ENCODE measurements at regions not wholly inside any gene's neighbourhood (a gene's known extent, or its start where the extent isn't known, plus 50 kb on each side); places are given as distances from the start of the nearest gene placed in this dataset.

GRCh38 chr1:239840790-239841189 lies 250.9 kb upstream of the FMN2 start:
- DNase-seq, result no peak

DNA sequence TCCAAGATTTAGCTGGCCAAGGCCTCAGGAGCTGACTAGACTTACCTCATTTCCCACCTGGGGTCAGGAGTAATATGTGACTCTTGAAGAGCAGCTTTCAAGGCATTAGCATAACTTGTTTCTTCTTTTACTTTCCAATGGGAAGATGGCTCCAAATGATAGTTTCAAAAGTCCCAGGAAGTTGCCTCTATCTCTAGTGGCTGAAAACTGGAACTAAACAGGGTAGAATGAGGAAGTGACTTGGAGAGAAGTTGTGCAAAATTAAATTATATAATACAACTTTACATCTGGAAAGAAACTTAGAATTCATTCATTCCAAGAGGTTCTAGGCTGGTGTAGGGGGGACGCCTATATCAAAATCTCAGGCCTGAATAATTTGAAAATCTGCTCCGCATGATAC lies 250.1 kb upstream of the FMN2 start:
- no peak for DNase-seq

DNA sequence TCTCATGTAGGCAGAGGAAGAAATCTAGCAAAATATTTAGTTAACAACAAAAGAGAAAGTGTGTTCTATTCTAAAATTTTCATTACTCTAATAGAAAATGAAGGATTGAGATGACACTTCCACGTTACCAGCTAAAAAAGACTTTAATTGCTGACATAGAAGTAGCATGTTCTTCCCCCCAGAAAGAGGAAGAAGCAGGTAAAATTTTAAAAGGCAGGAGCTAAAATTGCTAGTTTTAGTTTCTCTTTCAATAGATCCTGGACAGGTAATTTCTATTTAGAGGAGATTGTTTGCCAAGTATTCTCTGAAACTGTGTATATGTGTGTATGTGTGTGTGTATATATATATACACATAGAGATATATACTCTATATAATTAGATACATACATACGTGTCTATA lies 248.1 kb upstream of the FMN2 start:
- DNase-seq, result no peak

- no peak for DNase-seq
These were observed 246.8 kb upstream of the FMN2 start for GRCh38 chr1:239844833-239845232.

DNA sequence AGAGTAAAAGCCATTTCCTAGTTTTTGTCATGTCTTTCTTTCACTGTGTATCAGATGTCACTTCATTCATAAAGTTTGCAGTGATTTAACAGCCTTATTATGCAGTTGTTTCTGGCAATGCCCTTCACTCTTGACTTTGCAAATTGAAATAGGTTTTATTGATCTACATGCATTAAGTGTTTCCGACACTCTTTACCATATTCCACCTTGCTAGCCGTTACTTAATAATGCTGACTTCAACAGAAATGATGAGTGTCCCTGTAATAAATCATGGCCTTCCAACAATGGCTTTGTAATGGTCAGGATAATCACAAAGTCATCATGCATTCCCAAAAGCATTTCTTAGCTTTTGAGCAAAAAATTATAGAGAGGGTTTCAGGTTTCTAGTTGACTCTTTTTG lies 236.8 kb upstream of the FMN2 start:
- DNase-seq, result no peak

GRCh38 chr1:239856067-239856466 lies 235.6 kb upstream of the FMN2 start:
- no peak for DNase-seq

- DNase-seq, result no peak
These were observed 234.8 kb upstream of the FMN2 start for GRCh38 chr1:239856924-239857323.

GRCh38 chr1:239858057-239858456 lies 233.6 kb upstream of the FMN2 start:
- DNase-seq, result no peak

DNA sequence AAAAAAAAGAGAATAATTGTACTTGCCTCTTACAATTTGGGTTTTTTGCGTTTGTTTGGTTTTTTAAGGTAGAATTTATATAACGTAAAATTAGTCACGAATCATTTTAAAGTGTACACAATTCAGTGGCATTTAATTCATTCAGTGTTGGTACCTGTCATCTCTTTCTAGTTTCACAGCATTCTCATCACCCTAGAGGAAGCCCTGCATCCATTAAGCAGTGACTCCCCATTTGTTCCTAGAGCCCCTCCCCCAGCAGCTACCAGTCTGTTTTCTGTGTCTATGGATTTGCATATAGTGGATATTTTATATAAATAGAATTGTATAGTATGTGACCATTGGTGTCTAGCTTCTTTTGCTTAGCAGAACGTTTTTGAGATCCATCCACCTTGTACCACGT lies 233.2 kb upstream of the FMN2 start:
- no peak for DNase-seq

- DNase-seq, result no peak
These were observed 229.7 kb upstream of the FMN2 start for GRCh38 chr1:239861985-239862384.

DNA sequence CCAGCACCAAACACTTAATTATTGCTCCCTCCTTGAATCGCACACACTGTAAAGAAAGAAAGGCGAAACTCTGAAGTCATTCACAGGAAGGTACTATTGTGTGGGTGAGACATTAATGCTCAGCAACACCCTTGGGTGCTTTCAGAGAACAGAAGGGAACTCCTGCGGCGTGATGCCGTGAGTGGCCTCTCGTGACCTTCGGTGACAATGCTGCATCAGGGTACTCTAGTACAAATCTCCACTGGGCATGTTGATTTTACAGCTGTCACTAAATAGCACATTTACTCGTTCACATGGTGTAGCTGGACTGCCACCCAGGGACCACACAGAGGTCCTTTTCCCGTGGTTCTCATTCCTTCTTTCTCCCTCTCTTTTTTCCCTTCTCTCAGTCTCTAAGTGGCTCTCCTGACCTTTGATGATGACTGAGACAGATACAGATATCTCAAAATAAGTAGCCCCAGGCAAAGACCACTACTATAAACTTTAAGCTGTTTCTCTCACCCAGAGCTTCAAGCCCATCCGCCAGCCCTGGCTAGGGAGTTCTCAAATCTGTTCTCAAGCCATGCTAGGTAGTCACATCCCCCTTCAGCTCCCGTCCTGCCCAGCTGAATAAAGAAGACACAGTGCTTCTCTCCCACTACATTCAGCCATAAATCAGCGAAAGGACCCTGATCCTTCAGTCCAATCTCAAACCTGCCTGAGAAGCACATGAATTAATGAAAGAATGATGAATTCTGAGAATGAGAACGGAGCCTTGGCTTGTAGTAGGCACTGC lies 223.4 kb upstream of the FMN2 start:
- DNase-seq, result no peak

- no peak for DNase-seq
These were observed 221.5 kb upstream of the FMN2 start for GRCh38 chr1:239870194-239870593.

DNA sequence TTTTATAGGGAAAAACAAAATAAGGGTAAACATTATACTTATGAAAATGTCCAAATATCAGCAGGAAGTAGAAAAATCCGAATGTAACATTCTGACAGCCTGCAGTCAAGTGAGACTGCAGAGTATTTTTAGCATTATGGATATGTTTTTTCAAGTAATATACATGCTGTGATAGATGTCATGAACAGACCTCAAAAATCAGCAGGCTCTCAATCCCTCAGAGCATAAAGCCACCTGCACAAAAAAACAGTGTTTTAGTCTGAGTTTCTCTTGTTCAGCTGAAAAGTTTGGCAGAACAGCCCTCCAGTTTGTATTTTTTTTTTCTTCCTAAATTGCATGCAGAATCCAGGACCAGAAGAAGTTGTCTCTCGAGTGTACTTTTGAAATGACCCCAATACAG lies 219.1 kb upstream of the FMN2 start:
- DNase-seq, result no peak

GRCh38 chr1:239874831-239875230 lies 216.9 kb upstream of the FMN2 start:
- DNase-seq, result no peak

DNA sequence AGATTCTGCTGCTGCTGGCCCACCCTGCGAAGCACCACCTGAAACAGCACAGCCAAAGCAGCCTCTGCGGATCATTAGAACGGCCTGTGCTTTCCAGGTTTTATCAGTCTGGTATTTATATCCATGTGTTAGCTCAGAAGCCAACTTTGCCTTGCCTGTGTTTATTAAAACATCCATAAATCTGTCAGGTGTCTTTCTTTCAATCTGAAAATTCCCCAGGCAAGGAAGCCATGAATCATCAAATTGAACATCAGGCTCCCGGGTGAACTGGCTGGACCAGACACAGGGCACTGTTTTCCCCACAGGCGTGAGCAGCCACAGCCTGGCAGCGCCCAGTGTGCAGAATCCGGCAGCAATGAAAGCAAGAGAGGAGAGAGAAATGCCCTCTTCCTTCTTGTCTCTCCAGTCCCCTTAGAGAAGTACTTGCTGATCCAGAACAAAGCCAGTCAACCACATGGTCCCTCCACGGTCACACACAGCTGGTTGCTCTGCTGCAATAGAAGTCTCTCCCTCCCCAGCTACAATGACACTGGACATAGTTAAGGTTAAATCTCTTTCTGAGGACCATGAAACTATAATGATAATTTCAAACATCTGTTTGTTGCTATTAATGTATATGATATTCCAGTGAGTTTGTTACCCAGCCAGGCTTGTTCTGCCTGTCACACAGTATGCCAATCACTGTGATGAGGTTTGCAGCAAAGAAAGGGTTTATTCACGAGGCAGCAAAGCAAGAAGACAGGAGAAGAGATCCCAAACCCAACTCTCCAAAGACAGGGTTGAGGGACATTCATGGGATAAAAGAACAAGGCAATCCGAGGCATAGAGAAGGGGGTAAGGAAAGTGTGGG lies 212.1 kb upstream of the FMN2 start:
- no peak for DNase-seq

DNA sequence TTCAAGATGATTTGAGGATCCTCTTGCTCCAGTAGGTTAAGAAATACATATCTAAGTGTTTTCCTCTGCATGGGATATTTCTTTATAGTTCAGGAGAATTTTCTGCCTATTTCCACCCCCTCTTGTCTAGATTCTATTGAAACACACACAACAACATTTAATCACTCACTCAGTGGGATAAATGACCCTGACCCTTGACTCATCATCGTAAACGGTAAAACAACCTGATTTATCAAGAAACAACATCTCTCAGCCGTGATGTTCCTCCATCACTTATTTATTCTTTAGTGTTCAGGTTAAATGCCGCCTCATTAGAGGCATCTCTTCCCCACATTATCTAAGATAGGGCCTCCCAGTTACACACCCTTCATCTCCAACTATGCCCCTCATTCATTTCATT lies 208.7 kb upstream of the FMN2 start:
- no peak for DNase-seq

GRCh38 chr1:239884796-239885195 lies 206.9 kb upstream of the FMN2 start:
- DNase-seq, result no peak

- DNase-seq, result no peak
These were observed 205.4 kb upstream of the FMN2 start for GRCh38 chr1:239886266-239886665.

GRCh38 chr1:239888639-239889038 lies 203.0 kb upstream of the FMN2 start:
- DNase-seq, result no peak

GRCh38 chr1:239891621-239892358 lies 199.9 kb upstream of the FMN2 start:
- DNase-seq, result no peak

DNA sequence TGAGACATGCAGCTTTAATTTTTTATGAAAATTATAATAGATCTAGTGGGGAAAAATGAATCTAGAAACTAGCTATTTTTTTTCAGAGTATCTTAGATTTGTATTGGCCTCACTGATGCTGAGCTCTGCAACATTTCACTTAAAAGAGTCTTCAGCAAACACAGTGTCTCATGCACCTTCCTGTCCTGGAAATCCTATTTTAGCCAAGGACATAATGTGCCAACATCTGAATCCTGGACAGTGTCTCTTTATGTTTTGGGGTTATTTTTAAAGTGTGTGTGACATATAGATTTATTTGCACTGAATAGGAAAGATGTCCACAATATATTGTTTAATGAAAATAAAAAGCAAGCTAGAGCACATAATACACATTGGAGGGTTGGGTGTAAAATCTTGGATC lies 199.1 kb upstream of the FMN2 start:
- DNase-seq, result no peak

GRCh38 chr1:239893127-239893731 lies 198.5 kb upstream of the FMN2 start:
- DNase-seq, result no peak

GRCh38 chr1:239896569-239896968 lies 195.1 kb upstream of the FMN2 start:
- no peak for DNase-seq

Measured in stimulated activated naive CD4-positive, alpha-beta T cell treated with Interleukin-2 at 50 U/mL for 16 hours (primary cell).